HG03139 (cell line): ENCODE measurements at regions not wholly inside any gene's neighbourhood (a gene's known extent, or its start where the extent isn't known, plus 50 kb on each side); places are given as distances from the start of the nearest gene placed in this dataset.
"Not testable (repeated sequence)": the region's sequence is repeated elsewhere in the genome, so short reads cannot be mapped to it uniquely, and the experiment has no call there.

Experiments
- ATAC-seq: cut with Tn5 transposase; IDR thresholded peaks from one replicate; pipeline ENCODE4 v1.9.1; 2021; ENCODE audit not compliant: unreplicated experiment

GRCh38 chr2:142286618-142287017 is 155.8 kb upstream of the LRP1B start:
- no peak for ATAC-seq

GRCh38 chr2:142285480-142285879 is 154.7 kb upstream of the LRP1B start:
- ATAC-seq = no peak

GRCh38 chr2:142284336-142284735 is 153.5 kb upstream of the LRP1B start:
- not testable (repeated sequence) for ATAC-seq

GRCh38 chr2:142280831-142281230 is 150.0 kb upstream of the LRP1B start:
- ATAC-seq = no peak

- ATAC-seq = no peak
These were observed 140.2 kb upstream of the LRP1B start for GRCh38 chr2:142270990-142271389.

GRCh38 chr2:142270291-142270690 is 139.5 kb upstream of the LRP1B start:
- no peak for ATAC-seq

- no peak for ATAC-seq
These were observed 128.5 kb upstream of the LRP1B start for GRCh38 chr2:142259356-142259755.

- ATAC-seq = no peak
These were observed 123.2 kb upstream of the LRP1B start for GRCh38 chr2:142254031-142254430.

GRCh38 chr2:142241016-142241415 is 110.2 kb upstream of the LRP1B start:
- ATAC-seq = no peak

- no peak for ATAC-seq
These were observed 105.4 kb upstream of the LRP1B start for GRCh38 chr2:142236181-142236580.

GRCh38 chr2:142234741-142235140 is 103.9 kb upstream of the LRP1B start:
- ATAC-seq = no peak

GRCh38 chr2:142223309-142223708 is 92.5 kb upstream of the LRP1B start:
- ATAC-seq = no peak

- ATAC-seq = no peak
These were observed 91.9 kb upstream of the LRP1B start for GRCh38 chr2:142222715-142223114.

GRCh38 chr2:142220901-142221300 is 90.1 kb upstream of the LRP1B start:
- ATAC-seq = no peak

GRCh38 chr2:142220239-142220638 is 89.4 kb upstream of the LRP1B start:
- ATAC-seq = no peak

GRCh38 chr2:142218471-142218870 is 87.7 kb upstream of the LRP1B start:
- no peak for ATAC-seq

GRCh38 chr2:142217804-142218203 is 87.0 kb upstream of the LRP1B start:
- ATAC-seq = no peak

GRCh38 chr2:142200062-142200461 is 69.2 kb upstream of the LRP1B start:
- no peak for ATAC-seq

GRCh38 chr2:142199073-142199472 is 68.3 kb upstream of the LRP1B start:
- no peak for ATAC-seq

GRCh38 chr2:142190805-142191204 is 60.0 kb upstream of the LRP1B start:
- ATAC-seq = no peak

GRCh38 chr2:142189501-142189900 is 58.7 kb upstream of the LRP1B start:
- no peak for ATAC-seq

GRCh38 chr2:142188562-142188961 is 57.7 kb upstream of the LRP1B start:
- ATAC-seq = no peak

GRCh38 chr2:142180820-142181533 is 50.2 kb upstream of the LRP1B start:
- ATAC-seq = no peak
